IMR-90 (cell line): ENCODE measurements at regions not wholly inside any gene's neighbourhood (a gene's known extent, or its start where the extent isn't known, plus 50 kb on each side); places are given as distances from the start of the nearest gene placed in this dataset.

Experiments
- ATAC-seq: fragments of 200-7000 bp; cut with Tn5 transposase; 2 replicates; pipeline ENCODE4 v1.9.1; 2020; ENCODE audit warnings: low read depth, mild to moderate bottlenecking, moderate library complexity
- BruUV-seq: library from RNA; stranded (reverse); fragments of 400-500 nt; replicated peaks from 2 replicates; lab custom pipeline; 2021; lab: Mats Ljungman, UMichigan
- CTCF ChIA-PET: fragments of 300-600 bp; formaldehyde crosslinking; extraction: SDS; loops from one replicate; lab custom pipeline; 2021; ENCODE audit warnings: antibody characterized with exemption; lab: Yijun Ruan, JAX
- POLR2A ChIA-PET: fragments of 300-600 bp; sonication (Branson Sonifier 250); formaldehyde crosslinking; loops from one replicate; lab custom pipeline; 2022; ENCODE audit warnings: antibody characterized with exemption; ENCODE audit not compliant: unreplicated experiment; lab: Charles Lee
- DNase-seq: peaks from one replicate; pipeline ENCODE4 v3.0.0; 2013
- H2AFZ ChIP-seq: replicated peaks from 2 replicates; pipeline ENCODE3; 2013; ENCODE audit warnings: low read length, mild to moderate bottlenecking; ENCODE audit not compliant: poor library complexity
- H2AK5ac ChIP-seq: 2 replicates; pipeline ENCODE4 v1.6.1; 2013; ENCODE audit warnings: low read depth, low read length, inconsistent platforms
- H2AK9ac ChIP-seq: replicated peaks from 2 replicates; pipeline ENCODE3; 2013; ENCODE audit warnings: mild to moderate bottlenecking, low read depth, low read length, moderate library complexity; ENCODE audit not compliant: poor library complexity
- H2BK120ac ChIP-seq: 2 replicates; pipeline ENCODE4 v1.6.1; 2013; ENCODE audit warnings: low read depth, low read length, inconsistent platforms
- H2BK15ac ChIP-seq: 3 replicates; pipeline ENCODE4 v1.6.1; 2013; ENCODE audit warnings: low read depth, low read length, inconsistent platforms
- H2BK20ac ChIP-seq: 2 replicates; pipeline ENCODE4 v1.6.1; 2013; ENCODE audit warnings: low read depth, mild to moderate bottlenecking, inconsistent platforms, low read length, moderate library complexity
- H2BK5ac ChIP-seq: 2 replicates; pipeline ENCODE4 v1.6.1; 2013; ENCODE audit warnings: mild to moderate bottlenecking, low read depth, low read length, inconsistent platforms; ENCODE audit not compliant: poor library complexity, severe bottlenecking
- H3K14ac ChIP-seq: replicated peaks from 2 replicates; pipeline ENCODE4 v1.6.1; 2013; ENCODE audit warnings: low read depth, low read length, inconsistent platforms
- H3K18ac ChIP-seq: 2 replicates; pipeline ENCODE4 v1.6.1; 2013; ENCODE audit warnings: low read depth, low read length, control low read depth
- H3K23ac ChIP-seq: 2 replicates; pipeline ENCODE4 v1.6.1; 2013; ENCODE audit warnings: low read depth, low read length, inconsistent platforms
- H3K27ac ChIP-seq: 2 replicates; pipeline ENCODE4 v1.5.1; 2013; ENCODE audit warnings: mild to moderate bottlenecking, control low read depth, low read length; ENCODE audit not compliant: insufficient read depth
- H3K27me3 ChIP-seq: 2 replicates; pipeline ENCODE4 v1.6.1; 2013; ENCODE audit warnings: low read length; ENCODE audit not compliant: control insufficient read depth, insufficient read depth
- H3K36me3 ChIP-seq: 2 replicates; pipeline ENCODE4 v1.6.1; 2013; ENCODE audit warnings: low read length, mixed read lengths; ENCODE audit not compliant: control insufficient read depth, insufficient read depth
- H3K4ac ChIP-seq: 2 replicates; pipeline ENCODE4 v1.6.1; 2013; ENCODE audit warnings: low read depth, low read length, inconsistent platforms
- H3K4me1 ChIP-seq: 2 replicates; pipeline ENCODE4 v1.6.1; 2013; ENCODE audit warnings: low read length, mixed read lengths; ENCODE audit not compliant: control insufficient read depth, insufficient read depth
- H3K4me2 ChIP-seq: 2 replicates; pipeline ENCODE4 v1.6.1; 2013; ENCODE audit warnings: low read depth, mild to moderate bottlenecking, control low read depth, low read length, moderate library complexity
- H3K4me3 ChIP-seq: 2 replicates; pipeline ENCODE4 v1.5.1; 2013; ENCODE audit warnings: low read depth, mild to moderate bottlenecking, control low read depth, low read length, moderate library complexity; ENCODE audit not compliant: insufficient read depth
- H3K56ac ChIP-seq: 2 replicates; pipeline ENCODE4 v1.6.1; 2013; ENCODE audit warnings: low read length, inconsistent platforms; ENCODE audit not compliant: insufficient read depth; ENCODE audit errors: extremely low read depth
- H3K79me1 ChIP-seq, 2 experiments: 2 replicates each; pipeline ENCODE4 v1.6.1; 2013; ENCODE audit warnings: low read length in 2 of 2, inconsistent platforms in 1 of 2, low read depth in 1 of 2
- H3K9ac ChIP-seq: 2 replicates; pipeline ENCODE4 v1.6.1; 2013; ENCODE audit warnings: low read depth, low read length, control low read depth
- H3K9me1 ChIP-seq: 2 replicates; pipeline ENCODE4 v1.6.1; 2013; ENCODE audit warnings: low read length, inconsistent platforms; ENCODE audit not compliant: insufficient read depth
- H3K9me3 ChIP-seq: 2 replicates; pipeline ENCODE4 v1.6.1; 2013; ENCODE audit warnings: low read length; ENCODE audit not compliant: control insufficient read depth, insufficient read depth
- H4K20me1 ChIP-seq: 2 replicates; pipeline ENCODE4 v1.6.1; 2013; ENCODE audit warnings: low read length, inconsistent platforms; ENCODE audit not compliant: insufficient read depth
- H4K5ac ChIP-seq: 2 replicates; pipeline ENCODE4 v1.6.1; 2013; ENCODE audit warnings: mild to moderate bottlenecking, low read depth, low read length, control low read depth
- H4K8ac ChIP-seq, 2 experiments: 2 replicates each; pipeline ENCODE4 v1.6.1; 2013; ENCODE audit warnings: low read depth in 2 of 2, low read length in 2 of 2, control low read depth in 1 of 2, inconsistent platforms in 1 of 2
- H4K91ac ChIP-seq: 2 replicates; pipeline ENCODE4 v1.6.1; 2013; ENCODE audit warnings: low read depth, low read length, inconsistent platforms; ENCODE audit not compliant: insufficient read depth
- CHD1 ChIP-seq: IDR thresholded peaks from 2 replicates; pipeline ENCODE4 v1.6.1; 2012; ENCODE audit warnings: low read depth, low read length, improper control_type of control experiment
- ELK1 ChIP-seq: fragments of 150-350 bp; IDR thresholded peaks from 2 replicates; pipeline ENCODE4 v1.6.1; 2016; ENCODE audit warnings: low read depth, mild to moderate bottlenecking, low read length, moderate library complexity, borderline replicate concordance
- FOS ChIP-seq: fragments of 150-350 bp; IDR thresholded peaks from 2 replicates; pipeline ENCODE4 v1.6.1; 2016; ENCODE audit warnings: low read depth, low read length
- MAZ ChIP-seq: IDR thresholded peaks from 2 replicates; pipeline ENCODE4 v1.6.1; 2012; ENCODE audit warnings: low read depth, mild to moderate bottlenecking, low read length, improper control_type of control experiment, moderate library complexity, borderline replicate concordance
- NFE2L2 ChIP-seq: fragments of 150-350 bp; IDR thresholded peaks from 2 replicates; pipeline ENCODE4 v1.6.1; 2016; ENCODE audit warnings: low read depth, mild to moderate bottlenecking, low read length
- RAD21 ChIP-seq: IDR thresholded peaks from 2 replicates; pipeline ENCODE4 v1.6.1; 2012; ENCODE audit warnings: low read length, improper control_type of control experiment
- RFX5 ChIP-seq: IDR thresholded peaks from 2 replicates; pipeline ENCODE4 v1.8.0; 2012; ENCODE audit warnings: low read depth, mild to moderate bottlenecking, low read length, moderate library complexity
- SMC3 ChIP-seq: fragments of 150-350 bp; IDR thresholded peaks from 2 replicates; pipeline ENCODE4 v1.6.1; 2016; ENCODE audit warnings: low read depth, mild to moderate bottlenecking, antibody characterized with exemption, low read length, moderate library complexity
- WGBS, 2 experiments: methylation state at CpG; one replicate each; pipeline versions ENCODE4 v1.1.5 to v1.1.7; 2013; ENCODE audit warnings: missing lambda C conversion rate in 2 of 2; ENCODE audit not compliant: insufficient read length in 1 of 2; ENCODE audit errors: extremely low coverage in 2 of 2; 5-methylcytosine and 5-hydroxymethylcytosine counted together
- dilution Hi-C: fragments of 300-500 bp; cut with HindIII; formaldehyde crosslinking; loops from one replicate; pipeline ENCODE4 v1.14.3; 2018; ENCODE audit warnings: low sequenced_read_pairs; ENCODE audit not compliant: unreplicated experiment
- in situ Hi-C: fragments of 300-500 bp; cut with MboI; formaldehyde crosslinking; loops from 3 replicates; pipeline ENCODE4 v1.14.3; 2019; ENCODE audit warnings: low sequenced_read_pairs, inconsistent platforms, mixed read lengths
- intact Hi-C: fragments of 100-400 bp; cut with micrococcal nuclease; formaldehyde crosslinking; loops from 2 replicates; pipeline ENCODE4 v1.10.0; 2022

- DNase-seq: no peak
- H4K20me1 ChIP-seq: no peaks in the 10 kb centered on the region
- no peak overlapping the region for H2AFZ ChIP-seq
- H2AK9ac ChIP-seq: no peak overlapping the region
- no peak overlapping the region for H3K9ac ChIP-seq
- H4K5ac ChIP-seq: no peak overlapping the region
- H2BK5ac ChIP-seq: no peak overlapping the region
- H3K27ac ChIP-seq: no peak overlapping the region
- BruUV-seq: no TSS peak
- WGBS, 2 experiments: no CpG with 5 or more reads among the region's 5 CpGs
- no peak overlapping the region for H2BK15ac ChIP-seq
- no peaks in the 10 kb centered on the region for H3K27me3 ChIP-seq
- CTCF ChIA-PET: no interaction called here
- no peak overlapping the region for H4K91ac ChIP-seq
- no peak overlapping the region for H3K14ac ChIP-seq
- H3K79me1 ChIP-seq: no peaks in the 10 kb centered on the region
- in situ Hi-C loops (no loop called here), intact Hi-C loops (no loop called here), dilution Hi-C loops (no loop called here)
- no peak overlapping the region for H3K4ac ChIP-seq
- no peak overlapping the region for H4K8ac ChIP-seq
- POLR2A ChIA-PET: no interaction called here
- H3K4me3 ChIP-seq: no peak overlapping the region
- no peak overlapping the region for H3K23ac ChIP-seq
- TF ChIP-seq ELK1: no peak
- TF ChIP-seq NFE2L2: no peak
- TF ChIP-seq RFX5: no peak
- TF ChIP-seq FOS: no peak
- no peak for TF ChIP-seq RAD21
- no peak for TF ChIP-seq MAZ
- TF ChIP-seq CHD1: no peak
- no peak for TF ChIP-seq SMC3
- peaks cover 25% of the 10 kb centered on the region for H3K9me3 ChIP-seq
- H3K4me1 ChIP-seq: no peaks in the 10 kb centered on the region
- H3K9me1 ChIP-seq: no peaks in the 10 kb centered on the region
- no peak overlapping the region for H3K56ac ChIP-seq
- H2BK120ac ChIP-seq: no peak overlapping the region
- H3K18ac ChIP-seq: no peak overlapping the region
- no peak overlapping the region for H2BK20ac ChIP-seq
- ATAC-seq: no peak
- H3K4me2 ChIP-seq: no peak overlapping the region
- H3K36me3 ChIP-seq: no peaks in the 10 kb centered on the region
- H2AK5ac ChIP-seq: no peak overlapping the region
Measured at GRCh38 chr6:6522709-6523108, 65.8 kb upstream of the LY86 start.
